Chondrocyte (in vitro differentiated cells): ENCODE measurements at regions not wholly inside any gene's neighbourhood (a gene's known extent, or its start where the extent isn't known, plus 50 kb on each side); places are given as distances from the start of the nearest gene placed in this dataset.

Experiments
- DNase-seq: peaks from one replicate; pipeline ENCODE4 v3.0.0; 2021; ENCODE audit warnings: mixed read lengths, low spot score
- H3K27ac Mint-ChIP-seq: one replicate; pipeline ENCODE4 v1.8.0; 2021; ENCODE audit warnings: mild to moderate bottlenecking, moderate library complexity, mixed read lengths; ENCODE audit not compliant: unreplicated experiment
- H3K27me3 Mint-ChIP-seq: 2 replicates; pipeline ENCODE4 v1.8.0; 2021; ENCODE audit warnings: low read depth, mixed read lengths
- H3K36me3 Mint-ChIP-seq: 2 replicates; pipeline ENCODE4 v1.8.0; 2021; ENCODE audit warnings: low read depth, mixed read lengths
- H3K4me1 Mint-ChIP-seq: 2 replicates; pipeline ENCODE4 v1.8.0; 2021; ENCODE audit warnings: low read depth, mild to moderate bottlenecking, mixed read lengths
- H3K4me3 Mint-ChIP-seq: one replicate; pipeline ENCODE4 v1.8.0; 2021; ENCODE audit warnings: mild to moderate bottlenecking, moderate library complexity, mixed read lengths; ENCODE audit not compliant: unreplicated experiment
- H3K9me3 Mint-ChIP-seq: 2 replicates; pipeline ENCODE4 v1.8.0; 2021; ENCODE audit warnings: low read depth, mixed read lengths
- CTCF ChIP-seq: fragments of 200-600 bp; sonication (generic); IDR thresholded peaks from 2 replicates; pipeline ENCODE4 v1.5.0; 2021; ENCODE audit warnings: antibody characterized with exemption, mild to moderate bottlenecking, moderate library complexity

- peaks cover 10% of the 10 kb centered on the region for H3K4me1 Mint-ChIP-seq
- peaks cover 4% of the 10 kb centered on the region for H3K9me3 Mint-ChIP-seq
- no peaks in the 10 kb centered on the region for H3K27me3 Mint-ChIP-seq
- H3K4me3 Mint-ChIP-seq = no peak overlapping the region
- H3K27ac Mint-ChIP-seq = no peak overlapping the region
- TF ChIP-seq CTCF = no peak
- no peak for DNase-seq
- H3K36me3 Mint-ChIP-seq = peaks cover 3% of the 10 kb centered on the region
These were observed 85.5 kb upstream of the CACUL1 start for GRCh38 chr10:118840071-118840775.

DNA sequence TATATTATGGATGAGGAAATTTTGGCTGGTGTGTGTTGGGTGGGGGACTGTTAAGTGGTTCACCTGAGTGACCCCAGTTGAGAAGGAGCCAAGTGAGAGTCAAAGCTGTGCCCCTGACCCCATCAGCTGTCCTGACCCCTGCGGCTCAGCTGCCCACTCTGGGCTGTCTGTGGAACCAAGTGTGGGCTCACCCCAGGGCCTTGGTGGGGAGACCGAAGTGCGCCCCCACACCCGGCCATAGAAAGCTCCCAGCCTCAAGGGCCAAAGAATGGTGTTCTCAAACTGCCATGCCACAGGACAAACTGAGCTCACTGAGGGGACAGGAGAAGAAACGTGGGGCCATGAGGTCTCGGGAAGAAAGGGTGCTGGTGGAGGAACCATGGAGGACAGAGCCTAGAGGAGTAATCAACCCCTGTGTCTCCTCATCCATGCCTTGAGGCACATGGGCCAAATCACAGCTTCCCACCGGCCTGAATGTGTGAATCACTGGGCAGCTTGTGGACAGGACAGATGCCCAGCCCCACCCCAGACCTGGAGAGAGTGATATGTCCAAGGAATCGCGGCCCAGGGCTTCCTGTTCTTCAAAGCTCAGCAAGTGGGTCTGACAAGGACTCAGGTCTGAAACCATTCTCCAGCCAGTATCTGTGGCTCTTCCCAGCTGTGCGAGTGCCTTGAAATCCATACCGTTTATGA lies 86.2 kb upstream of the CACUL1 start:
- Mint-ChIP-seq H3K27ac (no peak overlapping the region), H3K4me1 (peaks cover 11% of the 10 kb centered on the region), H3K36me3 (peaks cover 3% of the 10 kb centered on the region), H3K27me3 (peaks cover 2% of the 10 kb centered on the region), H3K4me3 (no peak overlapping the region), H3K9me3 (peaks cover 4% of the 10 kb centered on the region)
- TF ChIP-seq CTCF = no peak
- no peak for DNase-seq

GRCh38 chr10:118841881-118842605 lies 87.3 kb upstream of the CACUL1 start:
- Mint-ChIP-seq H3K9me3 (peaks cover 4% of the 10 kb centered on the region), H3K36me3 (peaks cover 2% of the 10 kb centered on the region), H3K27ac (no peak overlapping the region), H3K4me3 (no peak overlapping the region), H3K27me3 (peaks cover 4% of the 10 kb centered on the region), H3K4me1 (peaks cover 11% of the 10 kb centered on the region)
- TF ChIP-seq CTCF = no peak
- no peak for DNase-seq

DNA sequence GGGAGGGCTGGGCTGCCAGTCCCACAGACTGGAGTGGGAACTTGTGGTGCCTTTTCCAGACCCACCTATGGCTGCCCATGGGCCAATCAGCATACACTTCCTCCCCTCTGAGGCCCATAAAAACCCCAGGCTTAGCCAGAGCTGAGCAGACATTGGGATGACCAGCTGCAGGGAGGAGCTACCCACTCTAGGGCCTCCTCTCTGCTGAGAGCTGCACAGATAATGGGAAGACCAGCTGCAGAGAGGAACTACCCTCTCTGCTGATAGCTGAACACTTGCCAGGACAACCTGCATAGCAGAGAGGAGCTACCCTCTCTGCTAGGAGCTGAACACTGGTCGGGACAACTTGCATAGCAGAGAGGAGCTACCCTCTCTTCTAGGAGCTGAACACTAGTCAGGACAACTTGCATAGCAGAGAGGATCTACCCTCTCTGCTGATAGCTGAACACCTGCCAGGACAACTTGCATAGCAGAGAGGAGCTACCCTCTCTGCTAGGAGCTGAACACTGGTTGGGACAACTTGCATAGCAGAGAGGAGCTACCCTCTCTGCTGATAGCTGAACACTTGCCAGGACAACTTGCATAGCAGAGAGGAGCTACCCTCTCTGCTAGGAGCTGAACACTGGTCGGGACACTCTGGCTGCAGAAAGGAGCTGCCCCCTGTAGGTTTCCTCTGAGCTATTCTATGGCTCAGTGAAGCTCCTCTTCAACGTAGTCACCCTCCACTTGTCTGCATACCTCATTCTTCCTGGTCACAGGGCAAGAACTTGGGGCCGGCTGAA lies 88.3 kb upstream of the CACUL1 start:
- TF ChIP-seq CTCF = no peak
- no peak for DNase-seq
- Mint-ChIP-seq H3K27ac (no peak overlapping the region), H3K9me3 (no peaks in the 10 kb centered on the region), H3K4me1 (peaks cover 11% of the 10 kb centered on the region), H3K4me3 (no peak overlapping the region), H3K36me3 (peaks cover 2% of the 10 kb centered on the region), H3K27me3 (peaks cover 6% of the 10 kb centered on the region)
